ENCODE measurements at regions not wholly inside any gene's neighbourhood (a gene's known extent, or its start where the extent isn't known, plus 50 kb on each side); places are given as distances from the start of the nearest gene placed in this dataset.

GRCh38 chr5:5782402-5782801 lies 359.9 kb downstream of the ICE1 start:
- H3K4me1 ChIP-seq, result no peaks in the 10 kb centered on the region
- H3K27ac ChIP-seq, result no peak overlapping the region
- H3K4me3 ChIP-seq, result no peak overlapping the region
- H3K27me3 ChIP-seq, result no peaks in the 10 kb centered on the region
- no peaks in the 10 kb centered on the region for H3K9me3 ChIP-seq
- no peaks in the 10 kb centered on the region for H3K36me3 ChIP-seq
- no peak for DNase-seq
- TF ChIP-seq CTCF (IDR thresholded peaks at IDR 0.05), result no peak
- TF ChIP-seq POLR2A (IDR thresholded peaks at IDR 0.05), result no peak

GRCh38 chr5:5781335-5781734 lies 358.9 kb downstream of the ICE1 start:
- H3K27ac ChIP-seq, result no peak overlapping the region
- TF ChIP-seq POLR2A (IDR thresholded peaks at IDR 0.05) (no peak), CTCF (IDR thresholded peaks at IDR 0.05) (no peak)
- H3K4me3 ChIP-seq, result no peak overlapping the region

GRCh38 chr5:5780253-5780652 lies 357.8 kb downstream of the ICE1 start:
- DNase-seq, result no peak
- TF ChIP-seq POLR2A (IDR thresholded peaks at IDR 0.05) (no peak), CTCF (IDR thresholded peaks at IDR 0.05) (no peak)
- H3K27ac ChIP-seq, result no peak overlapping the region
- no peaks in the 10 kb centered on the region for H3K27me3 ChIP-seq
- no peak overlapping the region for H3K4me3 ChIP-seq
- H3K9me3 ChIP-seq, result no peaks in the 10 kb centered on the region
- H3K36me3 ChIP-seq, result no peaks in the 10 kb centered on the region
- no peaks in the 10 kb centered on the region for H3K4me1 ChIP-seq

More at GRCh38 chr5:5781335-5781734, 358.9 kb downstream of the ICE1 start:
- H3K4me1 ChIP-seq, result no peaks in the 10 kb centered on the region
- no peaks in the 10 kb centered on the region for H3K9me3 ChIP-seq
- H3K36me3 ChIP-seq, result no peaks in the 10 kb centered on the region
- no peaks in the 10 kb centered on the region for H3K27me3 ChIP-seq
- DNase-seq, result no peak

GRCh38 chr5:5777013-5777412 lies 354.5 kb downstream of the ICE1 start:
- H3K36me3 ChIP-seq, result no peaks in the 10 kb centered on the region
- H3K9me3 ChIP-seq, result no peaks in the 10 kb centered on the region
- TF ChIP-seq CTCF (IDR thresholded peaks at IDR 0.05), result no peak
- TF ChIP-seq POLR2A (IDR thresholded peaks at IDR 0.05), result no peak
- DNase-seq, result no peak
- H3K27ac ChIP-seq, result no peak overlapping the region
- no peak overlapping the region for H3K4me3 ChIP-seq
- no peaks in the 10 kb centered on the region for H3K27me3 ChIP-seq
- H3K4me1 ChIP-seq, result no peaks in the 10 kb centered on the region

- Histone ChIP-seq H3K27me3 (no peaks in the 10 kb centered on the region), H3K27ac (no peak overlapping the region)
- DNase-seq, result no peak
These were observed 349.7 kb downstream of the ICE1 start for GRCh38 chr5:5772202-5772601.

More at GRCh38 chr5:5772202-5772601, 349.7 kb downstream of the ICE1 start:
- Histone ChIP-seq H3K9me3 (no peaks in the 10 kb centered on the region), H3K4me1 (no peaks in the 10 kb centered on the region), H3K36me3 (no peaks in the 10 kb centered on the region), H3K4me3 (no peak overlapping the region)
- no peak for TF ChIP-seq CTCF (IDR thresholded peaks at IDR 0.05)
- TF ChIP-seq POLR2A (IDR thresholded peaks at IDR 0.05), result no peak

Data from Peyer's patch (tissue), 4 donors.